Common myeloid progenitor, CD34-positive (primary cell): ENCODE measurements at regions not wholly inside any gene's neighbourhood (a gene's known extent, or its start where the extent isn't known, plus 50 kb on each side); places are given as distances from the start of the nearest gene placed in this dataset.

Source experiments
- CTCF ChIA-PET: fragments of 350-600 bp; sonication (Branson Sonifier 250); formaldehyde crosslinking; loops from one replicate; lab custom pipeline; 2021; ENCODE audit warnings: antibody characterized with exemption; lab: Charles Lee
- POLR2A ChIA-PET: fragments of 350-600 bp; sonication (Branson Sonifier 250); formaldehyde crosslinking; loops from one replicate; lab custom pipeline; 2021; ENCODE audit warnings: antibody characterized with exemption; lab: Charles Lee
- DNase-seq, 3 donors: peaks; one replicate each; pipeline versions ENCODE4 v3.0.0 to v3.0.0-alpha.2; 2013
- H3K27ac ChIP-seq, 2 experiments: 1 replicate in 1 of 2; 2 replicates in 1 of 2; pipeline ENCODE4 v1.7.0; 2013; ENCODE audit warnings: inconsistent platforms in 2 of 2, low read length in 2 of 2, mild to moderate bottlenecking in 2 of 2, low read depth in 1 of 2, moderate library complexity in 1 of 2; ENCODE audit not compliant: severe bottlenecking in 2 of 2, insufficient read depth in 1 of 2, poor library complexity in 1 of 2
- H3K27me3 ChIP-seq, 5 experiments: replicated peaks in 2 of 5; 1 replicate in 3 of 5; 2 replicates in 2 of 5; pipeline versions ENCODE4 v1.6.1 to v1.7.0; 2013; ENCODE audit warnings: low read length in 4 of 5, mild to moderate bottlenecking in 2 of 5, moderate library complexity in 2 of 5, inconsistent platforms in 1 of 5; ENCODE audit not compliant: insufficient read depth in 5 of 5, control insufficient read depth in 4 of 5
- H3K36me3 ChIP-seq, 4 experiments: 1 replicate in 2 of 4; 2 replicates in 2 of 4; pipeline versions ENCODE4 v1.6.1 to v1.7.0; 2013; ENCODE audit warnings: low read length in 3 of 4, control low read depth in 1 of 4, mild to moderate bottlenecking in 1 of 4; ENCODE audit not compliant: control insufficient read depth in 4 of 4, insufficient read depth in 4 of 4
- H3K4me1 ChIP-seq, 4 experiments: 1 replicate in 3 of 4; 2 replicates in 1 of 4; pipeline versions ENCODE4 v1.6.1 to v1.7.1; 2013; ENCODE audit warnings: low read length in 3 of 4, mild to moderate bottlenecking in 3 of 4, control low read depth in 1 of 4, inconsistent platforms in 1 of 4, moderate library complexity in 1 of 4; ENCODE audit not compliant: control insufficient read depth in 4 of 4, insufficient read depth in 4 of 4; ENCODE audit errors: control extremely low read depth in 1 of 4
- H3K4me3 ChIP-seq, 7 experiments: 1 replicate in 4 of 7; 2 replicates in 3 of 7; pipeline versions ENCODE4 v1.5.1 to v1.7.0; 2013; ENCODE audit warnings: mild to moderate bottlenecking in 7 of 7, low read length in 6 of 7, moderate library complexity in 6 of 7, inconsistent platforms in 2 of 7, low read depth in 2 of 7, control low read depth in 1 of 7; ENCODE audit not compliant: insufficient read depth in 4 of 7, control insufficient read depth in 1 of 7; ENCODE audit errors: extremely low read depth in 1 of 7
- H3K9me3 ChIP-seq, 5 experiments: 1 replicate in 4 of 5; 2 replicates in 1 of 5; pipeline versions ENCODE4 v1.6.1 to v1.7.1; 2013; ENCODE audit warnings: low read length in 4 of 5, mild to moderate bottlenecking in 2 of 5, inconsistent platforms in 1 of 5, low read depth in 1 of 5, moderate library complexity in 1 of 5; ENCODE audit not compliant: control insufficient read depth in 4 of 5, insufficient read depth in 2 of 5; ENCODE audit errors: control extremely low read depth in 1 of 5
- WGBS: methylation state at CpG from one replicate; pipeline ENCODE4 v1.1.5; 2013; ENCODE audit not compliant: insufficient coverage; 5-methylcytosine and 5-hydroxymethylcytosine counted together

DNA sequence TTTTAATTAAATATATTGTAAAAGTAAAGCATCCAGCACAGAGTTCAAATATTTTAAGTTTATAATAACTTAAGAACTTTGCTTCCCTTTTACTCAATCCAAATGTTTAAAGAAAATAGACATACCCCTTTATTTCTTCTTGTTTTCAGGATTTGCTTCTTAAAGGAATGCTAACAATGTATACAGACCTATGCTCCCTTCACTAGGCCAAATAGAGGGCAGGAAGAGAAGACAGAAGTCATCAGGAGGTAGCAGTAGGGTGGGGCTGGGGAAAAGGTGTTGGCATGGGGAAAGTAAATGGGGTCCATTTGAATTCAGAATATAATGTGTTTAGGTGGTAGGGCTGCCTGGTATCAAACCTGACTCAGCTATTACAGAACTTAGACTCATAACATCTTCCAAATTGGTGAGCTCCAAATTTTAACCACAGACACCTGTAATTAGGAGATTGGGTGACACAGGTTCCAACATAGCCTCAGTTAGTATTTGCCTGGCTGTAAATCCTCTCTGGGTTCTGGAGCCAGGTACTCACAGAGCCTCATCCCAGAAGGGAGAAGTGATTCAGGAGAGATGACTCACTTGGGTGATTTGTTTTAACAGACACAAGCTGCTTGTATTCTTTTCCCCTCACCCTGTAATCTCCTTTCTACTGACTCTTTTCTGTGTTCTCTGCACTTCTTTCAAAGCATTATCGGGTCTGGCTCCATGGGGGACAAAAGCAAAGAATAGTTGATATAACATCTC, 60.1 kb upstream of the DUSP10 start:
- ChIA-PET CTCF (interaction anchor here (1.4 kb wide), 1 partner anchor 13 kb away, joined by 3 read pairs; no protein-coding TSS in a partner anchor), POLR2A (no interaction called here)
- no peak for DNase-seq
- H3K36me3 ChIP-seq = no peaks in the 10 kb centered on the region
- WGBS = no CpG with 5 or more reads among the region's 1 CpG
- H3K4me3 ChIP-seq = no peak overlapping the region
- H3K4me1 ChIP-seq = peaks cover 0 to 6% (median 4%) of the 10 kb centered on the region in 4 experiments
- H3K27ac ChIP-seq = no peak overlapping the region
- H3K9me3 ChIP-seq = peaks cover 0 to 7% (median 3%) of the 10 kb centered on the region in 5 experiments
- no peaks in the 10 kb centered on the region for H3K27me3 ChIP-seq

DNA sequence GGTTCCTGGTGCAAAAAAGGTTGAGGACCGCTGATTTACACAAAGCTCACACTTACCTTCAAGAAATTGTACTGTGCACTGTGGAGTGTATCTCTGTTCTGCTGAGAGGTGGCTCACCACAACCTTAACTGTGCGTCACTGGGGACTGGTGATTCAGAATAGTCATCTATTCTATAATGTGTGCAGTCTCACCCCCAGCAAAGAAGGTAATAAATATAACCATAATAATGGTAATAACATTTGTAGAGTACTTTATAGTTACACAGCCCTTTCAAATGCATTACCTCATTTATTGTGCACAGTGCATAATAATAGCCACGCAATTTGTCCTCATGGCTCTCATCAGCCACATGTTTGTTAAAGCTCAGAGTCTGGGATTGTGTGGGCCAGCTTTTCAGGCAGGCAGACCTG, 59.4 kb upstream of the DUSP10 start:
- Histone ChIP-seq H3K9me3 (peaks cover 0 to 7% (median 3%) of the 10 kb centered on the region in 5 experiments), H3K36me3 (no peaks in the 10 kb centered on the region), H3K4me3 (no peak overlapping the region), H3K27me3 (no peaks in the 10 kb centered on the region), H3K4me1 (no peaks in the 10 kb centered on the region), H3K27ac (no peak overlapping the region)
- DNase-seq = no peak
- ChIA-PET POLR2A (no interaction called here), CTCF (interaction anchor here (1.0 kb wide), 1 partner anchor 10 kb away, joined by 3 read pairs; no protein-coding TSS in a partner anchor)
- 90% methylated on average over 2 of the region's 3 CpGs for WGBS

GRCh38 chr1:221800831-221801230, 58.9 kb upstream of the DUSP10 start:
- Histone ChIP-seq H3K4me3 (no peak overlapping the region), H3K27ac (no peak overlapping the region), H3K9me3 (peaks cover 0 to 7% (median 3%) of the 10 kb centered on the region in 5 experiments), H3K27me3 (no peaks in the 10 kb centered on the region), H3K36me3 (no peaks in the 10 kb centered on the region), H3K4me1 (no peaks in the 10 kb centered on the region)
- ChIA-PET CTCF (interaction anchor here (1.0 to 1.4 kb wide), 2 partner anchors 11 to 22 kb away, joined by 3 read pairs; no protein-coding TSS in a partner anchor), POLR2A (no interaction called here)
- no peak for DNase-seq
- WGBS = 40% methylated on average over 2 of the region's 3 CpGs

DNA sequence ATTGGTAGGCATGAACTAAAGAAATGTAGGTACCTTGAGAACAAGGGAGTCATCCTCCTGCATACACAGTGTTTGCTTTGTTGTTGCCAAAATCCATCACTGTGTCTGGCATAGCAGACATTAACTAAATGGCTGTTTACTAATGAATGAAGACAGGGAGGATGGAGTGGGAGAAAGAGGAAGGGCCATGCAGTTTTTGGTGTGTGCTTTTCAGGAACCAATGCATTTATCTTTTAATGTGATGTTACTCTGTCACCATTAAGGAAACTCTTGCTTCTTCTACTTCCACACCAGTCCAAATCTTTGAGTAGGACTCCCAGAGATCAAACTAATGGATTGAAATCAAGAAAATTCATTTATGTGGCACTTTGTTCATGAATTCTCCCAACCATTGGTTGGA, 55.6 kb upstream of the DUSP10 start:
- ChIA-PET CTCF (no interaction called here), POLR2A (no interaction called here)
- Histone ChIP-seq H3K27me3 (no peaks in the 10 kb centered on the region), H3K27ac (no peak overlapping the region), H3K4me1 (peaks cover 0 to 14% (median 6%) of the 10 kb centered on the region in 4 experiments), H3K9me3 (peaks cover 0 to 7% (median 3%) of the 10 kb centered on the region in 5 experiments), H3K4me3 (no peak overlapping the region), H3K36me3 (no peaks in the 10 kb centered on the region)
- no peak for DNase-seq

DNA sequence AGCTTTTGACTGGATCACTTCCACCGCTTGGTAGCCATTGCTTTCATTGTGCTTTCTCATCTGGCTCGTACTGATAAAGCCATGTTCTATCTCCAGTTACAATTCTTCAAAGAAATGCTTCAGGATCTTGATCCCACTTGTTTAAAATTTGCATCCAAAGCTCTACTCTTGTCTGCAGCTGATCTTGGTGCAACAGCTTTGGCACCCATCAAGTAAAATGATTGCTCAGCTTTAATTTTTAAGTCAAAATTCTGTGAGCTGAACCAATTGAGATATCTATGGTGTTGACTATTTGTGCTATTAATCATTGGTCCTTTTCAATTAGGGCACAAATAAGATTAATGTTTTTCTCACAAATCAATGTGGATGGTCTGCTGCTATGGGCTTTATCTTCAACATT, 54.8 kb upstream of the DUSP10 start:
- Histone ChIP-seq H3K27ac (no peak overlapping the region), H3K4me3 (no peak overlapping the region), H3K36me3 (no peaks in the 10 kb centered on the region), H3K4me1 (peaks cover 0 to 14% (median 6%) of the 10 kb centered on the region in 4 experiments), H3K27me3 (no peaks in the 10 kb centered on the region), H3K9me3 (peaks cover 0 to 7% (median 3%) of the 10 kb centered on the region in 5 experiments)
- ChIA-PET CTCF (no interaction called here), POLR2A (no interaction called here)
- DNase-seq = no peak
- 94% methylated on average over 2 of the region's 2 CpGs for WGBS

DNA sequence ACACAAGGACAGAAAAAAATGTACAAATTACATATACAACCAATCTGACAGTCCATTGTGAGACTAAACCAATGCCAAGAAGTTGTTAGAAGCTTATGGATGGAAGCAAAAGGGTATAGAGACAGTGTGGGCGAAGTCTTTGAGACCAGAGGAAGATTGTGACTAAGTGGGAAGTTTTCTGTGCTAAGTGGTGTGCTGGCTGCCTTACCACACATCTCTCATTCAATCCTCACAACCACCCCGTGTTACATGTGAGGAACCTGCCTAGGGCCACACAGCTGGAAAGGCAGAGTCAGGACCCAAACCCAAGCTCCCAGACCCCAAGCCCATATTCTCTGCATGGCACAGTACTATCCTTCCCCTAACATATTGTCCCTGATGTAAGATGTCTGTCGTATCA, 53.5 kb upstream of the DUSP10 start:
- ChIA-PET POLR2A (interaction anchor here (0.7 kb wide), 1 partner anchor 53 kb away, joined by 3 read pairs; no protein-coding TSS in a partner anchor), CTCF (interaction anchor here (0.8 to 1.5 kb wide), 4 partner anchors 10 to 36 kb away, joined by 3 to 6 read pairs (median 4); no protein-coding TSS in a partner anchor)
- Histone ChIP-seq H3K9me3 (peaks cover 0 to 7% (median 3%) of the 10 kb centered on the region in 5 experiments), H3K27ac (no peak overlapping the region), H3K4me3 (no peak overlapping the region), H3K4me1 (peaks cover 0 to 14% (median 6%) of the 10 kb centered on the region in 4 experiments), H3K36me3 (no peaks in the 10 kb centered on the region), H3K27me3 (no peaks in the 10 kb centered on the region)
- no peak for DNase-seq
- 100% methylated on average over 1 of the region's 3 CpGs for WGBS

- no peaks in the 10 kb centered on the region for H3K27me3 ChIP-seq
- no peak overlapping the region for H3K27ac ChIP-seq
- H3K4me1 ChIP-seq = peaks cover 0 to 14% (median 6%) of the 10 kb centered on the region in 4 experiments
- ChIA-PET POLR2A (interaction anchor here (0.7 kb wide), 1 partner anchor 53 kb away, joined by 3 read pairs; no protein-coding TSS in a partner anchor), CTCF (interaction anchor here (0.8 to 1.5 kb wide), 4 partner anchors 10 to 36 kb away, joined by 3 to 6 read pairs (median 4); no protein-coding TSS in a partner anchor)
- DNase-seq = no peak
- no peaks in the 10 kb centered on the region for H3K36me3 ChIP-seq
- WGBS = 86% methylated on average over 1 of the region's 1 CpG
- peaks cover 0 to 7% (median 3%) of the 10 kb centered on the region in 5 experiments for H3K9me3 ChIP-seq
- no peak overlapping the region for H3K4me3 ChIP-seq
These were observed 53.0 kb upstream of the DUSP10 start for GRCh38 chr1:221794935-221795334.
